Omental fat pad (tissue), 3 donors: ENCODE measurements at regions not wholly inside any gene's neighbourhood (a gene's known extent, or its start where the extent isn't known, plus 50 kb on each side); places are given as distances from the start of the nearest gene placed in this dataset.

ENCODE experiments used
- ATAC-seq: fragments of 150-250 bp; one replicate; pipeline ENCODE4 v1.9.1; 2016; ENCODE audit warnings: mild to moderate bottlenecking, moderate library complexity; ENCODE audit not compliant: low FRiP score
- DNase-seq: peaks from one replicate; pipeline ENCODE4 v3.0.0-alpha.2; 2019; ENCODE audit warnings: low spot score
- CTCF ChIP-seq, 3 donors: fragments of 450-650 bp; IDR thresholded peaks; one replicate each; pipeline ENCODE4 v1.5.1; 2016 to 2017; ENCODE audit warnings: antibody characterized with exemption in 3 of 3, mild to moderate bottlenecking in 3 of 3, moderate library complexity in 2 of 3

GRCh38 chr15:94602754-94603470 lies 371.6 kb downstream of the MCTP2 start:
- TF ChIP-seq CTCF (IDR thresholded peaks at IDR 0.05), result no peak
- ATAC-seq (no peak), DNase-seq (no peak)

- ATAC-seq (no peak), DNase-seq (no peak)
- no peak for TF ChIP-seq CTCF (IDR thresholded peaks at IDR 0.05)
Measured at GRCh38 chr15:94606286-94606685, 374.9 kb downstream of the MCTP2 start.

GRCh38 chr15:94607176-94607654 lies 375.9 kb downstream of the MCTP2 start:
- DNase-seq (no peak), ATAC-seq (no peak)
- no peak for TF ChIP-seq CTCF (IDR thresholded peaks at IDR 0.05)

GRCh38 chr15:94610069-94610468 lies 378.7 kb downstream of the MCTP2 start:
- no peak for DNase-seq
- no peak for TF ChIP-seq CTCF (IDR thresholded peaks at IDR 0.05)
- no peak for ATAC-seq

GRCh38 chr15:94610485-94610884 lies 379.1 kb downstream of the MCTP2 start:
- DNase-seq, result no peak
- TF ChIP-seq CTCF (IDR thresholded peaks at IDR 0.05), result no peak
- no peak for ATAC-seq

GRCh38 chr15:94611656-94612055 lies 380.3 kb downstream of the MCTP2 start:
- no peak for TF ChIP-seq CTCF (IDR thresholded peaks at IDR 0.05)
- ATAC-seq (no peak), DNase-seq (no peak)

GRCh38 chr15:94615688-94616087 lies 384.3 kb downstream of the MCTP2 start:
- TF ChIP-seq CTCF (IDR thresholded peaks at IDR 0.05), result no peak
- DNase-seq (no peak), ATAC-seq (no peak)
